Posterior vena cava (tissue), 2 donors: ENCODE measurements at regions not wholly inside any gene's neighbourhood (a gene's known extent, or its start where the extent isn't known, plus 50 kb on each side); places are given as distances from the start of the nearest gene placed in this dataset.
"Not testable (repeated sequence)": the region's sequence is repeated elsewhere in the genome, so short reads cannot be mapped to it uniquely, and the experiment has no call there.

Experiments used
- DNase-seq: peaks from one replicate; pipeline ENCODE4 v3.0.0-alpha.2; 2020; ENCODE audit warnings: low spot score
- intact Hi-C, 2 donors: fragments of 100-400 bp; cut with DNase I; formaldehyde crosslinking; loops; one replicate each; pipeline versions ENCODE4 v1.14.1 to v1.14.2; 2022 to 2023
- donor health status: DM: yes; HTN: yes; CAD: no.
- donor health status: DM: yes; HTN: yes; CAD: no.

DNA sequence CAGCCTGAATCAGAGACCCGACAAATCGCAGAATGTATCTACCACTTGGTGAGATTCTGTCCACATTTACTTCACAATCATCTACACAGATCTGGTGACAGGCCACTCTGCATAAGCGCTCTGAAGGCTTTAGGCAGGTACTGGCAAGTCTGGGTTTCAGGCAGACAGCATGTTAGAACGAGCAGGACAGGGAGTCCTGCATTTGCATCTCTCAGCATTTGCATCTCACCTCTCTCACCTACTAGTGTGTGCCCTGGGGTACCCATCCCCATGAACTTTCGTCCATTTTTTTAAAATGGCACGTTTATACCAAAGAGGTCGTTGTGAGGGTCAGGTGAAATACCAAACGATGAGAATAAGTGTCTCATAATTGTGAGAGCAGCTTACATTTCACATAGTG is 108.2 kb downstream of the SPATA31A1 start:
- intact Hi-C loops, DNase-seq: not testable (repeated sequence)

DNA sequence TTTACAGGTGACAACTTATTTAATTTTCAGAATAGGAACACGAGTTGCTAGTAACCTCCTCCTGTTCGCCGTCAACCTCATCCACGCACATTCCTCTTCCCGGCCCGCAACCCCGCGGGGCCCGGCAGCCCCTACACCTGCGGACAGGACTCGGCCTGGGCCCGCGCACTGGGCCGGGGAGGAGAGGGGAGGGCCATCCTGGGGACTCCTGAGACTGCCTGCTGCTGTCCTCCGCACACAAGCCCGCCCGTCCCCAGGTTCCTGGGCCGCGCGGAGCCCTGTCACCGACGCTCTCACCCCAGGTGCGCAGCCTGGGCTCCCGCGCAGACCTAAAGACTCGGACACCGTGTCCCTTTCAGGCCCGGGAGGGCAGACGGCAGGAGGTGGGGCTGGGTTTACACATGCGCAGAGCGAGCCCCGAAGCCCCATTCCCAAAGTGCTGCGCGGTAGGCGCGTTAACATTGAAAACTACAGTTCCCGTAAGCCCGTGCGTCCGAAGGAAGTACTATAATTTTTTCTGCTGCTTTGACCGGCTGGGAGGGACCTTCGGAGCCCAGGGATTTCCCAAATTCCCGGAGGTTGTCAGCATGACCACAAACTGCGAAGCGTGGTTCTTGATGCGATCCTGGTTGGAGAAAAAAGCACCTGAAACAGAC is 108.8 kb downstream of the SPATA31A1 start:
- intact Hi-C loops = not testable (repeated sequence)
- DNase-seq = peak; percentile 96

DNA sequence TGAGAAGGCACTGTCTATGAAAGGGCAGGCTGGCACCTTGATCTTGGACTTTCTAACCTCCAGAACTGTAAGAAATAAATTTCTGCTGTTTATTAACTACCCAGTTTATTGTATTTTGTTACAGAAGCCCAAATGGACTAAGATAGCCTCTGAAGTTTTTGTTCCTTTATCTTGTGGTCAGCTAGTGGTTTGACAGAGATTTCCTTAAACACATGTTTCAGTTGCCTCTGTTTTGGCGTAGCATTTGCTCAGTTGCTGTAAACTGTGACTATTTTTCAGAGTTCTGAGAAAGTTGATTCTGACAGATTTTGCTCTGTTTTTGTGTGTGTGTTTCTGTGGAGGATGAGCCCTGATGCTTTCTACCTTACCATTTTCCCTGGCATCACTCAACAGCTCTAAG is 119.0 kb downstream of the SPATA31A1 start:
- intact Hi-C loops, DNase-seq: not testable (repeated sequence)

DNA sequence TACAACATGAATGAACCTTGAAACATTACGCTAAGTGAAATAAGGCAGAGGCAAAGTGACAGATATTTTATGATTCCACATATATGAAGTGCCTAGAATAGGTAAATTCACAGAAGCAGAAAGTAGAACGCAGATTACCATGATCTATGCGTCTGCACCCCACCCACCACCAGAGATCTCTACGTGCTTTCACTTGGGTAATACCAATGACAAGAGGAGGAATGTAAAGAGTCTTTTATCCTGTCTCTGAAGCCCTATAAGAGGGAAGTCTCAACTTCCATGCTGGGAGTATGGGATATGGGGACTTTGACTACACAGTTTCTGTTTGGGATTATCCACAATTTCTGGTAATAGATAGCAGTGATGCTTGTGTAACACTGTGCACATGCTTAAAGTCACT is 127.6 kb downstream of the SPATA31A1 start:
- DNase-seq, intact Hi-C loops: not testable (repeated sequence)

DNA sequence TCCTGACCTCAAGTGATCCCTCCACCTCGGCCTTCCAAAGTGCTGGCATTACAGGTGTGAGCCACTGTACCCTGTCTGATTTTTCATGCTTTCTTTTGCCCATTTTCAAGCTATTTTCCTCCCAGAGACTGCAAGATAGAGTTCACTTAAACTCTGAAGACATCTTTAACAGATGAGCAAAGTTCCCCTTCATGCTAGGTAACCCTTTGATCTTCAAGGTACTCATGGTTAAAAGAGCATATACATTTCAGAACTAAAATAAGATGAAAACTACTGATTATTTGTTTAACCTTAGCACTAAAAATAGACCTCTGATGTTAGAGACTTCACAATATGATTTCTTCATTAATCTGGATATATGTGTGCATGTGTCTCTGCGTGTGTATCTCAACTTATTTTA is 128.4 kb downstream of the SPATA31A1 start:
- intact Hi-C loops, DNase-seq: not testable (repeated sequence)

DNA sequence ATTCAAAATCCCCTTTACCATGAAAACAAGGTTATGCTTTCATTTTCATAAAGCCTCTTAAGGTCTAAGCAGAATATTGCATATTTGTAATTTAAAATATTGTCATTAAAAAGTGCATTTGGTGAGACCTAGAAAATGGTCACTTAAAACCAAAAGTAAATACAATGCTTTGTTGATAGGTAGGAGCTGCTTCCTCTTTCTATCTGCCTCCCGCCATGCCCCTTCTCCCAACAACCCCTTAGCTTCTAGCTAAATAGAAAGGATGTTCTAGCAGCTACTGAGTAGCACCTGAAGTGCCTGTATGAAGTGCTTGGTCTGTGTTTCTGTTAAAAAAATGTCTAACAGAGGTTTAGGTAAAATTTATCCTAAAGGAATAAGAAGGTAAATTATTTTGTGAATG is 128.8 kb downstream of the SPATA31A1 start:
- intact Hi-C loops, DNase-seq: not testable (repeated sequence)

DNA sequence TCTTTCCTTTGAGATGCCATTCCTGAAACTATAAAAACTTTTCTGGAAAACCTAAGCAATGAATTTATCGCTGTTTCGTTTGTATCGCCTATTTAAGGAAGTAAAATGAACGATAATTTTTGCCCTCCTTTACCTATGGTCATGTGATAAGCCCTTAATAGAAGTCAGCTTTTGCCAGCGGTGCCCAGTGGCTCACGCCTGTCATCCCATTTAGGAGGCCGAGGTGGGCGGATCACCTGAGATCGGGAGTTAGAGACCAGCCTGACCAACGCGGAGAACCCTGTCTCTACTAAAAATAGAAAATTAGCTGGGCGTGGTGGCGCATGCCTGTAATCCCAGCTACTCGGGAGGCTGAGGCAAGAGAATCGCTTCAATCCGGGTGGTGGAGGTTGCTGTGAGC is 132.0 kb downstream of the SPATA31A1 start:
- intact Hi-C loops = not testable (repeated sequence)

DNA sequence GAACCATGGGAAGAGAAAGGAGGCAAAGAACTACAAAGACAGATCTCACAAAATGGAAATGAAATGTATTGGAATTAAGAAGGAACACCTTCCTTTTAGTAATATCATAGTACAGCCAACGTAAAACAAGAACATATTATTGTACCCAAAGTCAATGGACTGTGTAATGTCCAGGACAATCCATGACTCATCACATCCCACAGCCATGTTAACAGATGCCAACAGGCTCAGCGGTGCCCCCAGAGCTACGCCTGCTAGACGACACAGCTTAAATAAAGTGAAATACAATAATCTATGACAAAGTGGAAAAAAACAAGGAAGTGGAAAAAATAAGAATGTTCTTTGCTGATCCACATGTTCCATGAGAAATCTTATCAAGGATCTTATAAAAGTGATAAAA is 140.8 kb downstream of the SPATA31A1 start:
- DNase-seq, intact Hi-C loops: not testable (repeated sequence)

More for the DNA sequence above, 132.0 kb downstream of the SPATA31A1 start:
- DNase-seq = peak; percentile 48

DNA sequence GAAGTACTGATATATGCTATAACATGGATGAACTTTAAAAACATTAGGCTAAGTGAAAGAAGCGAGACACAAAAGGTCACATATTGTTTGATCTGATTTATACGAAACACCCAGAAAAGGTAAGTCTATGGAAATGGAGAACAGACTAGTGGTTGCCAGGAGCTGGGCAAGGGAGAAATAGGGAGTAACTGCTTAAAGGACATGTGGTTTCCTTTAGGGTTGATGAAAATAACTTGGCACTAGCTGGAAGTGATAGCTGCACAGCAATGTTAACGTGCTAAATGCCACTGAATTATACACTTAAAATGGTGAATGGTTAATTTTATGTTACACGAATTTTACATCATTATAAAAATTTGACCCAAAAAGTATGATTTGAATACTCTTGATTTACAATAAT is 147.7 kb downstream of the SPATA31A1 start:
- DNase-seq, intact Hi-C loops: not testable (repeated sequence)

DNA sequence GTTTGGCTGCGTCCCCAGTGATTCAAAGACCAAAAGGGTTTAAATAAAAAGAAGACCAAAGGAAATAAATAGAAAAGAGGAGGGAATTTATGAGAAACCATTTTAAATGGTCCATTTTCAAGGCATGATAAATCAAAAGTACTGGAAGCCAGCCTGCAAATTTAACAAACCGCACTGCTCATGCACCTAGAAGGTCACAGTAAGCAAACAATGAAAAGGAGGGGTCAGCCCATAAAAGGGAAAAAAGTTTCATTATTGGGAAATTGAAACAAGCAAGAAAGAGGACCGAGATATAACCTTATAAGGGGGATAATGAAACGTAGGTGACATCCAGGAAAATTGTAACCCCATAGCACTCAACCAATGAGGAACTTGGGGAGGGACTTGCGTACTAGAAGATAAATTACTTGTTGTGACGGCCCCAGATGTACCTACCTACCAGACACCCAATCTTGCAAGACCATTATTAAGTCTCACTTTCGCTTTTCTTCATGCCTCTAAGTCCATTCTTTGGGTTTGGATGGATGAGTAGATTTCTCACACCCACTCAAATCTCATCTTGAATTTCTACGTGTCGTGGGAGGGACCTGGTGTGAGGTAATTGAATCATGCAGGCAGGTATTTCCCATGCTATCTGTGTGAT is 172.0 kb downstream of the SPATA31A1 start:
- intact Hi-C loops, DNase-seq: not testable (repeated sequence)

DNA sequence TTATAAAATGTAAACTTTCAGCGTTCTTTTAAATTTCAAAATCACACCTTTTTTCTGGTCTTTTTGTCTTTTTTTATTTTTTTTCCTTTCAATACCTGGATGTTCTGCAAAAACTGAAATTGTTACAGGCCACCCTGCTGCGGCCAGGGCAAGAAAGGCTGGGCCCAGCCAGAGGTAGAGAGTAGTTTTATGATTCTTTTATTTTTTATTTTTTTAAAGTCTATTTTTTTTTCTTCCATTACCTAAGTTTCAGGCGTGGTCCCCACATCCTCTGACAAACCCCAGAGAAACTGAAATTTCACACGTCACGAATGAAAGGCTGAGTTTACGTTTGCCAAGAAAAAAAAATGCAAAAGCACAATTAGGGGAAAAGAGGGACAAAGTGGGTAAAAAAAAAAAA is 177.1 kb downstream of the SPATA31A1 start:
- intact Hi-C loops, DNase-seq: not testable (repeated sequence)

DNA sequence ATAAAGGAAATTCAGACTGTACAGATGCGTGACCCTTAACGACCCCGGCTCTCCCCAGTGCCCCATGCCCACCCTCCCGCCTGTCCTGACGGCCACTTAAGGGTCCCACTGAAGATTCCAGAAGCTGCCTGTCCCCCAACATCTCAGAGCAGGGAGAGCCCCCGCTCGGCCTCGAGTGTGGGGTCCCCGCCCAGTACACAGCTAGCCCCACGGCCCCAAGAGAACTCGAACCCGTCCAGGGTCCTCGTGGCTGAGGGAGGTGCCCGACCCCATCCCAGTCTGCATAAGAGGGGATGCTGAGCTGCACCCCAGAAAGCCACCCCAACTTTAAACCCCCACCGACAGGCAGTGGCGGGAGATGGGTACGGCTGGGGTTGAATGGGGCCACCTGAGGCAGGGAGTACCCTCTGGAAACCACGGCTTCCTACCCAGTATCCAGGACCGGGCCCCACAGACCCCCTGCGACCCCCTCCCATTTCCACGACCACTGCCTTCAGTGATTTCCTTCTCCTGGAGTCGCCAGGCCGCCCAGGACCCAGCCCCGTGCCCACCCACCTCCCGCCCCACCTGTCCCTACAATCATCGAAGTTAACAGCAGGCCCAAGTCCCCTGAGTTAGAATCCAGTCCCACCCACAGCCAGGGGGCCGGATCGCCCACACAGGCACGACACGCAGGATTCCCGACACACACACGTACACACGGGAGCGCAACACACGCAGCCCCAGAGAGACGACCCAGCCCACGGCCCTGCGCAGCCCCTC is 177.7 kb downstream of the SPATA31A1 start:
- intact Hi-C loops, DNase-seq: not testable (repeated sequence)

DNA sequence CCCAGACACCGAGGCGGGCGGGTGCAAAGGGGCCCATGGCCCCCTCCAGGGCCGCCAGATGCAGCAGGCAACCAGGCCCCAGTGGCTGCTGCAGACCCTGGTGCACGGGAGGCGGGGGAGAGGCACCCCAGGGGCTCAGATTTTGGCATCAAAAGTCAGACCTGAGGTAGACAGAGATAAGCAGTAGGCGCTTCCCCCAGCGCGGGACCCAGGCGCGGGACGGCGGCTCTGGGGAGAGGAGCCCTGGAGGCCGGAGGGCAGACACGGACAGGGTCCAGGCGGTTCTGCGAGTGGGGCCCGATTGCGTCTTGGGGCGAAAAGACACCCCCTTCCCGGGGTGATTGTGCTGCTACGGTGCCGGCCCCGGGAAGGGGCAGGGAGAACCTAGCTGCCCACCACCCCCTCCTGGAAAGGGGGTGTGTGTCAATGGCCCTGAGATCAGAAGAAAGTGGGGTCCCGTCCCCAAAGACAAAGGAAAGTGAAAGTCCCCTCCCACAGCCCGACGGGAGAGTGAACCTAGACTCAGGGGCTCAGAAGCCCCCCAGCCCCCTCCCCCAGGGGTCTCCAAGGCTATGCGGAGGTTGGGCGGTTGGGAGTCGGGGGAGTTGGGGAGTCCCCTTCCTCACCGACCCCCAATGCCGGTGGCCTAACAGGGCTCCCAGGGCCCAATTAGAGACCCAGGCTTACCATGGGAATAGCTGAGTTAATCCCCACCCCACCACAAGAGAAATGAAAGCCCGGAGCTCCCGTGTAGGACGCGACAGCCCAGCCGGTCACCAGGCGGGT is 178.5 kb downstream of the SPATA31A1 start:
- DNase-seq, intact Hi-C loops: not testable (repeated sequence)

DNA sequence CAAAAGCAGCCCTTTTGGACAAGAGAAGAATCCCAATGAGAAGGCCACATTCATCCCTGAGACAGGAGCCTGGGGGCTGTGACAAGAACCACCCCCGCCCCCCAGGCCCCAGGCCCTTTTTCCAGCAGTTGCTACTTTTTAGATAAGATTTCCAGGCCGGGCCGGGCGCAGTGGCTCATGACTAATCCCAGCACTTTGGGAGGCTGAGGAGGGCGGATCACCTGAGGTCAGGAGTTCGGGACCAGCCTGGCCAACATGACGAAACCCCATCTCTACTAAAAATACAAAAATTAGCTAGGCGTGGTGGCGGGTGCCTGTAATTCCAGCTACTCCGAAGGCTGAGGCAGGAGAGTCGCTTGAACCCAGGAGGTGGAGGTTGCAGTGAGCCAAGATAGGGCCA is 179.4 kb downstream of the SPATA31A1 start:
- DNase-seq, intact Hi-C loops: not testable (repeated sequence)

DNA sequence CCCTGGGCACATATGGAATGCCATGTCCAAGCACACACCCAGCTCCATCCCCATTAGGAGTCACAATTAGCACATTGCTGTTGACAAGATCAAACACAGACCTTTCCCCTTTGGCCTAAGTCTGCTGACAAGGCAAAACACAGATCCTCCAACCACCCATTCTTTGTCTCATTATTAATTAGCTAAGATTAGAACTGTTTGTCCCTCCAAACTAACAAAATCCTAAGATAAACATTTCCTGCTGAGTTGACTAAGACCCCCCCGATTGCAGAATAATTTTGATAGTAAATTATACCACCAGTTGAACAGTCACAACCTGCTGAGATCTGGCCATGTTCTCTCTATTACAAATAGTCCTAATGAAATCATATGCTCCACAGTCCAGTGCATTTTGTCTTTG is 186.7 kb downstream of the SPATA31A1 start:
- DNase-seq, intact Hi-C loops: not testable (repeated sequence)

DNA sequence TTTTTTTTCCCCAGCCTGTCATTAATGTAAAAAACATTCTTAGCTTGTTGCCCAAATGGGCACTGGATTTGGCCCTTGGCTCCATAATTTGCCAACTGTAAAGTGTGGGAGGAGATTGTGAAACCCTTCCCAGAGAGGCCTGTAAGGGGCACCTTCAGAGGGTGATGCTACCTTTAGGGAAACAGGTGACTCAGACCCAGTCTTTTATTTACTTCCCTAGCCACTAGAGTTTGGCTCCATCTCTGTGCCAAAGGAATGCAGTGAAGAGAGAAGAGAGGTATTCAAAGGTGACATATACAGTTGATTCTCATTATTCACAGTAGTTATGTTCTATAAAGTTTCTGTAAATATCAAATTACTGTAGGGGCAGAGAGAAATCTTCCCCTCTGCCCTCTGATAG is 189.6 kb downstream of the SPATA31A1 start:
- DNase-seq, intact Hi-C loops: not testable (repeated sequence)

DNA sequence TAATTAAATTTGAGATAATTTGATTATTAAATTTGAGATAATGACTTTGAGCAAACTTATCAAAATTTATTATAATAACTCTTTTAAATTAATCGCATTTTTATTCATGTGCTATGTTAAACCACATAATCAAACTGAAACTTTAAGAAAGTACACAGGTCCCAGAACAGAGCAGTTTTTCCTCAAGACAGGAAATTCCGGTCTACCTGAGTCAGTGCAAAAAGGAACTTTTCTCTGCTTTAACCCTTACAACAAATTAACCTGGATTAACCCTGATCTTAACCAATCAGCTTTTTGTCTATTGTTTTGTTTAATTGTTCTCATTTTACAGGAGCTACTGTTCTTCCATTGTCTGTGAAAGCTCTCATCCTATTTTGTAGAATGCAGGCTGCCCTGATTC is 195.1 kb downstream of the SPATA31A1 start:
- DNase-seq, intact Hi-C loops: not testable (repeated sequence)

DNA sequence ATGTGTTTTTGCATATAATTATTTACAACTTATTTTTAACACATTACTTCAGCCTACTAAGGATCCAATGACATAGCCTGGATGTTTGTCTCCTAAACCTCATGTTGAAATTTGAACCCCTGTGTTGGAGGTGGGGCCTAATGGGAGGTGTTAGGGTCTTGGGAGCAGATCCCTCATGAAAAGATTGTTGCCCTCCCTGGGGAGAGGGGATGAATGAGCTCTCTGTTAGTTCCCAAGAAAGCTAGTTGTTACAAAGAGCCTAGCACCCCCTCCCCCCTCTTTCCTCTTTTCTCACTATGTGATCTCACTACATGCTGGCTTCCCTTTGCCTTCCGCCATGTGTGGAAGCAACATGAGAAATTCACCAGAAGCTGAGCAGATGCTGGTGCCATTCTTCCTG is 196.1 kb downstream of the SPATA31A1 start:
- DNase-seq, intact Hi-C loops: not testable (repeated sequence)

DNA sequence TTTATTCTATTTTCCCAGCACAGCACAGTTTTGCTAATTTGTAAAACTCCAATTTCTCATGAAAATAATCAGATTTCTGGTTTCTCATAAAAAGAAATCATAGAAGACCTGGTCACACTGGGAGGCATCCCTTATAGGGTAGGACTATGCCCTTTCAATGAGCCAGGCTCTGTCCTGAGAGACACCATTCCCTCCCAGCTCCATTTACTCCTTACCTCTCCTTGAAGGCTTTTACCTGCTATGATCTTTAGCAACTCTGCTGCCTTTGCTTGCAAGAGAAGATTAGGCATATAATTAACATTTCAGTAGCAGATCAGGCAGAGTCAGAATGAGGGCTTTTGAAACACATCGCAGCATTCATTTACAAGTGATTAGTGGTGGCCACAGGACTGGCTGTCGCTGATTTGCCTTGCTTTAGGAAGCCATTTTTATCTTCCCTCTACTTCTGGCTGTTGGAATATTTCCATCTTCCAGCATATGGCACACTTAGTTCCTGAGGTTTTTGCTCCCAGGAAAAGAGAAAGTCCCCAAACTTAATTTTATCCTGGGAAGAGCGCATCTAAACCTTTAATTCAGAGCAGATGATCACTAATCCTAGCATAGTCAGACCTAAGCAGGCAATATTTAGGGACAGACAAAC is 196.9 kb downstream of the SPATA31A1 start:
- intact Hi-C loops, DNase-seq: not testable (repeated sequence)
